HepG2 (cell line): ENCODE measurements at regions not wholly inside any gene's neighbourhood (a gene's known extent, or its start where the extent isn't known, plus 50 kb on each side); places are given as distances from the start of the nearest gene placed in this dataset.

Source experiments
- ATAC-seq: fragments of 200-7000 bp; cut with Tn5 transposase; 3 replicates; pipeline ENCODE4 v1.9.1; 2020; ENCODE audit warnings: mild to moderate bottlenecking, moderate library complexity
- BruUV-seq: library from RNA; stranded (reverse); fragments of 400-500 nt; replicated peaks from 2 replicates; lab custom pipeline; 2021; lab: Mats Ljungman, UMichigan
- CTCF ChIA-PET: fragments of 300-600 bp; formaldehyde crosslinking; extraction: SDS; loops from one replicate; lab custom pipeline; 2021; ENCODE audit warnings: low total read pairs, inconsistent platforms, low intra/inter-chr PET ratio; lab: Yijun Ruan, JAX
- POLR2A ChIA-PET: fragments of 350-600 bp; sonication (Branson Sonifier 250); formaldehyde crosslinking; loops from one replicate; lab custom pipeline; 2020; ENCODE audit warnings: antibody characterized with exemption, inconsistent platforms; lab: Yijun Ruan, JAX
- DNase-seq: peaks from one replicate; pipeline ENCODE4 v3.0.0-alpha.2; 2015; ENCODE audit warnings: low spot score
- FAIRE-seq: peaks from 3 replicates; lab custom pipeline; 2011; peaks lifted over from hg19 to GRCh38; lab: Jason Lieb, UNC
- H2AFZ ChIP-seq: one replicate; pipeline ENCODE4 v1.6.1; 2011; ENCODE audit warnings: low read length, inconsistent platforms
- H3K27ac ChIP-seq: fragments of 300-600 bp; 3 replicates; pipeline ENCODE4 v1.8.0; 2011; ENCODE audit warnings: mixed run types, mild to moderate bottlenecking, mixed read lengths, low read length, inconsistent platforms; ENCODE audit not compliant: insufficient read depth; ENCODE audit errors: extremely low read length
- H3K27me3 ChIP-seq, 2 experiments: fragments of 200-600 bp in 1 of 2; 2 replicates in 1 of 2; 3 replicates in 1 of 2; pipeline versions ENCODE4 v1.6.0 to v1.8.0; 2011; ENCODE audit warnings: low read length in 2 of 2, mild to moderate bottlenecking in 2 of 2, moderate library complexity in 2 of 2, inconsistent platforms in 1 of 2; ENCODE audit not compliant: insufficient read depth in 2 of 2, control insufficient read depth in 1 of 2
- H3K36me3 ChIP-seq, 2 experiments: fragments of 200-600 bp in 1 of 2; replicated peaks in 1 of 2; 2 replicates in 1 of 2; 3 replicates in 1 of 2; pipeline versions ENCODE4 v1.5.1 to v1.8.0; 2011; ENCODE audit warnings: low read length in 2 of 2, inconsistent platforms in 1 of 2; ENCODE audit not compliant: insufficient read depth in 2 of 2, control insufficient read depth in 1 of 2
- H3K4me1 ChIP-seq: 2 replicates; pipeline ENCODE4 v1.5.1; 2012; ENCODE audit warnings: low read length, inconsistent platforms; ENCODE audit not compliant: insufficient read depth
- H3K4me2 ChIP-seq: 2 replicates; pipeline ENCODE4 v1.6.0; 2011; ENCODE audit warnings: low read depth, low read length, inconsistent platforms
- H3K4me3 ChIP-seq, 3 experiments: fragments of 200-600 bp in 1 of 3; sonication (generic), shearing (Covaris generic) in 1 of 3; replicated peaks in 1 of 3; 2 replicates each; pipeline ENCODE4 v1.5.1; 2011 to 2016; ENCODE audit warnings: low read length in 3 of 3, inconsistent platforms in 2 of 3, low read depth in 2 of 3, mild to moderate bottlenecking in 2 of 3, control low read depth in 1 of 3, mixed read lengths in 1 of 3; ENCODE audit not compliant: insufficient read depth in 1 of 3
- H3K79me2 ChIP-seq: one replicate; pipeline ENCODE4 v1.6.1; 2011; ENCODE audit warnings: low read length, inconsistent platforms; ENCODE audit not compliant: insufficient read depth
- H3K9ac ChIP-seq: 2 replicates; pipeline ENCODE4 v1.6.0; 2011; ENCODE audit warnings: mild to moderate bottlenecking, low read depth, low read length, inconsistent platforms; ENCODE audit not compliant: insufficient read depth
- H3K9me3 ChIP-seq: 2 replicates; pipeline ENCODE4 v1.5.1; 2012; ENCODE audit warnings: mild to moderate bottlenecking, low read length
- H4K20me1 ChIP-seq: 2 replicates; pipeline ENCODE4 v1.6.0; 2011; ENCODE audit warnings: inconsistent platforms, mild to moderate bottlenecking, low read length, moderate library complexity; ENCODE audit not compliant: insufficient read depth
- CBX1 ChIP-seq: IDR thresholded peaks from one replicate; pipeline ENCODE4 v1.6.1; 2016; ENCODE audit warnings: antibody characterized with exemption, low read depth
- CHD4 ChIP-seq: fragments of 200-600 bp; sonication (generic); IDR thresholded peaks from 2 replicates; pipeline ENCODE4 v1.7.0; 2017; ENCODE audit warnings: mild to moderate bottlenecking, low read length, borderline replicate concordance
- KDM6A ChIP-seq: IDR thresholded peaks from 2 replicates; pipeline ENCODE4 v1.6.1; 2016; ENCODE audit warnings: low read depth
- MAFF ChIP-seq: IDR thresholded peaks from 2 replicates; pipeline ENCODE4 v1.6.1; 2011; ENCODE audit warnings: low read depth, low read length, improper control_type of control experiment
- MEIS1 ChIP-seq: sonication (generic); formaldehyde crosslinking; IDR thresholded peaks from 2 replicates; pipeline ENCODE4 v1.9.0; 2021; ENCODE audit warnings: mild to moderate bottlenecking, missing genetic modification reagents, moderate library complexity, borderline replicate concordance
- POLR2G ChIP-seq: fragments of 200-400 bp; formaldehyde crosslinking; IDR thresholded peaks from 2 replicates; pipeline ENCODE4 v1.6.1; 2018; ENCODE audit warnings: mild to moderate bottlenecking, low read depth, low read length, moderate library complexity
- SMAD1 ChIP-seq: sonication (generic); formaldehyde crosslinking; IDR thresholded peaks from 2 replicates; pipeline ENCODE4 v1.4.0; 2020; ENCODE audit warnings: missing genetic modification reagents, low read depth, mild to moderate bottlenecking, borderline replicate concordance
- ZBTB21 ChIP-seq: sonication (generic); formaldehyde crosslinking; IDR thresholded peaks from 2 replicates; pipeline ENCODE4 v1.4.0; 2020; ENCODE audit warnings: missing genetic modification reagents
- ZMYM2 ChIP-seq: sonication (generic); formaldehyde crosslinking; IDR thresholded peaks from 2 replicates; pipeline ENCODE4 v1.8.0; 2022; ENCODE audit warnings: mild to moderate bottlenecking, missing genetic modification reagents
- ZMYM3 ChIP-seq: sonication (generic); formaldehyde crosslinking; IDR thresholded peaks from 2 replicates; pipeline ENCODE4 v1.5.1; 2020; ENCODE audit warnings: mild to moderate bottlenecking, missing genetic modification reagents
- ZNF138 ChIP-seq: sonication (generic); formaldehyde crosslinking; IDR thresholded peaks from 2 replicates; pipeline ENCODE4 v1.5.0; 2020; ENCODE audit warnings: mild to moderate bottlenecking, low read depth, missing genetic modification reagents
- ZNF318 ChIP-seq: sonication (generic); formaldehyde crosslinking; IDR thresholded peaks from 2 replicates; pipeline ENCODE4 v1.4.0; 2020; ENCODE audit warnings: mild to moderate bottlenecking, missing genetic modification reagents
- ZNF354B ChIP-seq: sonication (generic); formaldehyde crosslinking; IDR thresholded peaks from 2 replicates; pipeline ENCODE4 v1.8.0; 2022; ENCODE audit warnings: mild to moderate bottlenecking, missing genetic modification reagents
- ZNF496 ChIP-seq: sonication (generic); formaldehyde crosslinking; IDR thresholded peaks from 2 replicates; pipeline ENCODE4 v1.8.1; 2023; ENCODE audit warnings: mild to moderate bottlenecking, moderate library complexity, missing genetic modification reagents; ENCODE audit not compliant: insufficient replicate concordance
- ZNF547 ChIP-seq: sonication (generic); formaldehyde crosslinking; IDR thresholded peaks from 2 replicates; pipeline ENCODE4 v1.5.1; 2020; ENCODE audit warnings: mild to moderate bottlenecking, missing genetic modification reagents
- ZNF704 ChIP-seq: sonication (generic); formaldehyde crosslinking; IDR thresholded peaks from 2 replicates; pipeline ENCODE4 v1.8.1; 2023; ENCODE audit warnings: mild to moderate bottlenecking, inconsistent platforms, moderate library complexity, missing genetic modification reagents, borderline replicate concordance
- WGBS: methylation state at CpG from one replicate; pipeline ENCODE4 v1.1.6; 2017; ENCODE audit warnings: low lambda C conversion rate; 5-methylcytosine and 5-hydroxymethylcytosine counted together
- in situ Hi-C: cut with HindIII; loops from 2 replicates; pipeline ENCODE4 v1.10.0; 2017; ENCODE audit warnings: low pct_unique_long_range_greater_than_20kb; ENCODE audit not compliant: extremely low pct_ligation_motif_present
- intact Hi-C: fragments of 100-400 bp; cut with micrococcal nuclease; formaldehyde crosslinking; loops from one replicate; pipeline ENCODE4 v1.10.0; 2022; ENCODE audit not compliant: unreplicated experiment

- no peak for ATAC-seq
- Histone ChIP-seq H3K36me3 (no peaks in the 10 kb centered on the region), H3K4me2 (no peak overlapping the region), H4K20me1 (no peaks in the 10 kb centered on the region), H3K4me1 (peaks cover 76% of the 10 kb centered on the region), H3K79me2 (no peaks in the 10 kb centered on the region), H3K4me3 (no peak overlapping the region), H3K9me3 (no peaks in the 10 kb centered on the region), H3K9ac (no peak overlapping the region), H3K27ac (no peak overlapping the region), H3K27me3 (peaks cover 3 to 24% of the 10 kb centered on the region in 2 experiments), H2AFZ (no peak overlapping the region)
- in situ Hi-C loops, result no loop called here
- no peak for DNase-seq
- ChIA-PET POLR2A (interaction anchor here (1.1 to 1.4 kb wide), 2 partner anchors 39 to 124 kb away, joined by 3 to 4 read pairs; no protein-coding TSS in a partner anchor), CTCF (no interaction called here)
- 57% methylated on average over 12 of the region's 12 CpGs for WGBS
- FAIRE-seq, result no peak
- no TSS peak for BruUV-seq
- intact Hi-C loops, result no loop called here
- TF ChIP-seq ZMYM3, result peak; percentile 89
- no peak for TF ChIP-seq ZBTB21 (CRISPR knock-in tag)
- TF ChIP-seq CBX1, result no peak
- no peak for TF ChIP-seq MEIS1 (CRISPR knock-in tag)
- TF ChIP-seq ZNF318, result no peak
- no peak for TF ChIP-seq ZNF704 (CRISPR knock-in tag)
- no peak for TF ChIP-seq KDM6A (CRISPR knock-in tag)
- no peak for TF ChIP-seq ZNF547
- TF ChIP-seq MAFF, result peak; percentile 80
- TF ChIP-seq POLR2G, result no peak
- TF ChIP-seq ZNF496 (CRISPR knock-in tag), result no peak
- TF ChIP-seq SMAD1 (CRISPR knock-in tag), result no peak
- TF ChIP-seq CHD4, result peak; percentile 94; the same call in 1 of the 2 replicates
- TF ChIP-seq ZNF354B (CRISPR knock-in tag), result no peak
- no peak for TF ChIP-seq ZMYM2 (CRISPR knock-in tag)
- 0 out of 2 replicates have a peak, but pooled peaks have one; percentile 12 for TF ChIP-seq ZNF138 (CRISPR knock-in tag)
Observed at GRCh38 chr20:50265245-50265946, 74.8 kb downstream of the CEBPB start.
